ENCODE measurements at regions not wholly inside any gene's neighbourhood (a gene's known extent, or its start where the extent isn't known, plus 50 kb on each side); places are given as distances from the start of the nearest gene placed in this dataset.

DNA sequence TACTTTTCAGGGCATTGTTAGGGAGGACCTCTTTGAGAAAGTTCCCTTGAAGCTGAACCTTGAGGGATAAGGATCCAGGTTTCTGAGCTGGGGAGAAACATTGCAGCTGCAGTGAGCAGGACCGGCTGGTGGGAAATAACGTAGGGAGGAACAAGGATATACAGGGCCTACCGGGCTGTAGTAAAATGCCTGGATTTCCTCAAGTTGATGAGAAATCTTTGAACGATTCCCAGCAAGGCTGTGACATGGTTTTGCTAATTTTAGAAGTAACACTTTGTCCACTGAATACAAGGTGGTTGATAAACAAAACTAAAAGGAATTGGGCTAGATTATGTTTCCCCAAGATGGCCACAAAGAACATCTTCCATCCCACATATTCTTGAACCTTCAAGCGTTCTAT, 137.0 kb upstream of the AGBL1 start:
- no peak for DNase-seq
- TF ChIP-seq POLR2A (IDR thresholded peaks at IDR 0.05; ENCODE audit: low read length): no peak
- no peak for TF ChIP-seq GATA1 (IDR thresholded peaks at IDR 0.05; ENCODE audit: low read depth, low read length)

DNA sequence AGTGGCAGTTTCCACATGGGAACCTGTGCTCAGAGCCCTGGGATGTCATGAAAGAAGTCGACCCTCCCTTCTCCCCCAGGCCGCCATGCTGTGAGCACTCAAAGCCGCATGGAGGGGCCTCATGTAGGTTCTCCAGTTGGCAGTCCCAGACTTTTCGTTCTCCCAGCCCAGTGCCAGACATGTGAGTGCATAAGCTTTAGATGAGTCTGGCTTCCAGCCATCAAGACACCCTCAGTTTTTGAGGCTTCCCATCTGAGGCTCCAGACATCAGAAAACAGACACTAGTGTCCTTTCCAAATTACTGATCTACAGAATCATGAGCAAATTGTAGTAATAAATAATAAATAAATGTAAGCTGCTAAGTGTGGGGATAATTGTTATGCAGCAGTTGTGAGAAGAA, 136.5 kb upstream of the AGBL1 start:
- TF ChIP-seq GATA1 (IDR thresholded peaks at IDR 0.05; ENCODE audit: low read depth, low read length): no peak
- TF ChIP-seq POLR2A (IDR thresholded peaks at IDR 0.05; ENCODE audit: low read length): no peak

DNA sequence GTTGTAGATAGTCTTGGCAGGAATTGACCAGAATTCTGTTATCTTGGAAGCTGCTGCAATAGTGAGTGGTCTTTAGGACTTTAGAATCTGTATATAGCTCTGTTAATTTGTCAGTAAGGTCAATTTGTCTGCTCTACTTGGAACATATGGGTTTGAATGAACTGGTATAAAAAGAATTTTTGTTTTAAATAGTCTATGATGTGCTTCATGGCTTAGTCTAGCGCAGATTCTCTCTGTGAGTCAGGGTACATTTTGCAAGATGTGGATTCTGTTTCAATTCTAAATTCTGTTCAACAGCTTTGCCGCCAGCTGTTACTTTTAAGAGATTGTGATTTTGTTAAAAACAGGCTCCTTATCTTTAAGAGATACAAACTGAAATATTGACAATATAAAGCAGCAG, 135.9 kb upstream of the AGBL1 start:
- TF ChIP-seq POLR2A (IDR thresholded peaks at IDR 0.05; ENCODE audit: low read length): no peak
- no peak for TF ChIP-seq GATA1 (IDR thresholded peaks at IDR 0.05; ENCODE audit: low read depth, low read length)

More for the DNA sequence above, 136.5 kb upstream of the AGBL1 start:
- no peak for DNase-seq

DNA sequence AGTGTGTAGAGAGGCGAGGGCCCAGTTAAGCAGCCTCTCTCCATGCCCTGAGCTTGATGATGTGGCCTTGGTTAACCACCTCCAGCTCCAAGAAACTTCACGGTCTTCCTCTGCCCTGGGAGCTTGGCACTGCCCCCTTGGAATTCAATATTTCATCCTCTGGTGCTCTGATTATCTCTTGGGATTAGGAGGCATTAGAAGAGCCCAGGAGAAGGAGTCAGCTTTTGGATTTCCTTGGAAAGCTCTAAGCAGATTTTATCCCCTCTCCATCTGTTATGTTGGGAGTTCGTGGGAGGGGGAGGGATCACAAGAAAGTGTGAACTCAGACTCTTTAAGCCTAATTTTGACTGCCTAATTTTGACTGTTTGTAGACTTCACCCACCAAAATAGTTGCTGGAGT, 132.7 kb upstream of the AGBL1 start:
- TF ChIP-seq POLR2A (IDR thresholded peaks at IDR 0.05; ENCODE audit: low read length) (no peak), GATA1 (IDR thresholded peaks at IDR 0.05; ENCODE audit: low read depth, low read length) (no peak)
- DNase-seq: no peak

More for the DNA sequence above, 135.9 kb upstream of the AGBL1 start:
- DNase-seq: no peak

DNA sequence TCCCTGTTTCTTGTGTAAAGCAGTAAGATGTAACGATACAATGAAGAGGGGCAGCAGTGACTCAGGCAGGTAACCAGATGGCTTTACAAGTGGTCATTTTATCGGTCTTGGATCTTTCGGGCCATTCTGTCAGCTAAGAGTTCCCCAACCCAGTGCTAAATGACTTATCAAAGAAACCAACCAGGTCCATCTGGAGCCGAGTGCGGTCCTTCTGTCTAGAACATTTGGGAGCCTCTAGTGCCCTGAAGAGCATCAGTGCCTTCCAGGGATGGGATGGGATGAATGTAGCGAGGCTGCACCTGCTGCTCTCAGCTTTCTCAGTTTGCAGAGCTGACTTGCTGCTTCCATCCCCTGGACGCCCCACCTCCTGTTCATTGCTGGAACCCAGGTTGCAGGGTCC, 131.7 kb upstream of the AGBL1 start:
- TF ChIP-seq GATA1 (IDR thresholded peaks at IDR 0.05; ENCODE audit: low read depth, low read length) (no peak), POLR2A (IDR thresholded peaks at IDR 0.05; ENCODE audit: low read length) (no peak)

GRCh38 chr15:85950101-85950500, 129.6 kb upstream of the AGBL1 start:
- no peak for DNase-seq
- TF ChIP-seq POLR2A (IDR thresholded peaks at IDR 0.05; ENCODE audit: low read length) (no peak), GATA1 (IDR thresholded peaks at IDR 0.05; ENCODE audit: low read depth, low read length) (no peak)

More for the DNA sequence above, 131.7 kb upstream of the AGBL1 start:
- no peak for DNase-seq

DNA sequence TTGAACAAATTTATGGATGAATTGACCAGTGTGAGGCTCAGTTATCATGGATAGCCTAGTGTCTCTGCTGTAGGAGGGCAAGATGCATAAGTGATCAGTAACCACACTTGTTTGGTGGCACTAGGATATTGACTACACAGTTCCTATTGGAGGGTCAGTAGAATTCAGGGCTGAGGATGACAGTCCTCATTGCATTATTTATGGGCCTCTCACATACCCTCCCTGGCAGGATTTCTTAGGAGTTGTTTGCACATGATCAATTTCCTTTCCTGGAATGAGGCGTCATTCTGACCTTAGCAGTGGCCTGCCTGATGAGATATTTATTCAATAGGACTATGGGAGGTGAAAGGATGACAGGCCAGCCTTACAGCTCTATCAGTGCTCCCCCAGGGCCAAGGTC, 125.1 kb upstream of the AGBL1 start:
- TF ChIP-seq GATA1 (IDR thresholded peaks at IDR 0.05; ENCODE audit: low read depth, low read length) (no peak), POLR2A (IDR thresholded peaks at IDR 0.05; ENCODE audit: low read length) (no peak)
- no peak for DNase-seq

DNA sequence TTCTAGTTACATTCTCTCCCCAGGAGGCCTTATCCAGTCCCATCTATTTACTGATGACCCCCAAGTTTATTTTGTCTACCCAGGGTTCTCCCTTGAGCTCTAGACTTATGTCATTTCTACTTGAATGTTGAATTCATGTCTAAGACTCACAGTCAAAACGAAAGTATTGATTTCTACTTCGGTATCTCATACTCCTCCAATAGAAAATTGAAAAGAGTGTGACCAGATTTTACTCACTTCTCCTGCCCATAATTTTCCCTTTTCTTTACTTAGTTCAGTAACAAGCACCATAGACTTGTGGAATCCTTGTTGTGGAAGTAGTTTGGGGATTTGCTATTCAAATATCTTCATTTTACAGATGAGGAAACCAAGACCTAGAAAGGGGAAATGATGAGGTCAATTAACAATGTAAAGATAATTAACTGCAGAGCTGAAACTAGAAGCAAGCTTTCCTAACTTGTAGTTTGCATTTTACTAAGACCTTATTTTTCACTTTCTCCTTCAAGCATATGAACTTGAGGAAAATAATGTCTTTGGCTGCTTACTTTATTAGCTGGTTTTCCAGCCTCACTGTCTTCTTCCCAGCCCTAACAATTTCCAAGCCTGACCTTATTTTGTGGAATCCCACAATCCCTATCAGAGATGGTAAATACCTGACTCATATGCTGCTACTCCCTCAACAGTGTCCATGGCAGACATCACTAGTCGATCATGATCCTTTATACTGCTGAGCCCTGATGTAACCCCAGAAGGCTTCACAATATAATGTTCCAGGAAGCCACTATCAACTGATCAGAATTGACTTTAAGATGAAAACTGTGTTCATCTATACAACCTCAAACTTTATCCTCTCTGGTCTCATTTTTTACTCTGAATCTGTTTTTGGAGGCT, 123.9 kb upstream of the AGBL1 start:
- no peak for TF ChIP-seq GATA1 (IDR thresholded peaks at IDR 0.05; ENCODE audit: low read depth, low read length)
- TF ChIP-seq POLR2A (IDR thresholded peaks at IDR 0.05; ENCODE audit: low read length): no peak
- no peak for DNase-seq

DNA sequence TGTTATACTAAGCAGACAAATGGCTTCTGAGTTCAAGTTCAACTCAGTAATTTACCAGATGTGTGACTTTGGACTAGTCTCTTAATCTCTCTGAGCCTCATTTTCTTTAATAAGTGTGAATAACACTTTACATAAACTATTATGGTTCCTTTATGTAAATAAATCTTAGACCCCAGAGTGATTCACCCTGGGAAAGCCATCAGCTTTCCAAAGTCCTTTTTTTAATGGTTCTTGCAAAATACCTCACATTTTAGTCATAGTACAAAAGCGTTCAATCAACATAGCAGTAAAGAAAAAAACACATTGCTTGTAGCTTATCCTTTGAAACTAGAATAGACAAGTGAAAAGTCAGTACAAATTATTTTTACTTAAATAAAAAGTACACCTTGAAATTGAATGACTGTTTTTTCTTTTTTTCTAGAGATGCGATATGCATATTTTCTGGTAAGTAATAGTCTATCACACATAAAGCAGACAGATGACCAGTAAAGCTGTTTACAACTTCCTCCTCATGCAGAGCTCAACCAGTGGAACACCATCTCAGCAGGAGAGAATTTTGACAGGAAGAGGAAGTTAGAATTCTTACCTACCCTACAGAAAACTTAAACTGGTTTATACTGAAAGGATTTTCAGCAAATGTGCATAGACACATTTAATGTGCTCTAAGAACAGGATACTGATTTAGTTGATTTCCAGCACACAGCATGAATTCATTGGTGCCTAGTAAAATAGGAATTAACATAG, 123.0 kb upstream of the AGBL1 start:
- TF ChIP-seq GATA1 (IDR thresholded peaks at IDR 0.05; ENCODE audit: low read depth, low read length) (no peak), POLR2A (IDR thresholded peaks at IDR 0.05; ENCODE audit: low read length) (no peak)
- DNase-seq: no peak

DNA sequence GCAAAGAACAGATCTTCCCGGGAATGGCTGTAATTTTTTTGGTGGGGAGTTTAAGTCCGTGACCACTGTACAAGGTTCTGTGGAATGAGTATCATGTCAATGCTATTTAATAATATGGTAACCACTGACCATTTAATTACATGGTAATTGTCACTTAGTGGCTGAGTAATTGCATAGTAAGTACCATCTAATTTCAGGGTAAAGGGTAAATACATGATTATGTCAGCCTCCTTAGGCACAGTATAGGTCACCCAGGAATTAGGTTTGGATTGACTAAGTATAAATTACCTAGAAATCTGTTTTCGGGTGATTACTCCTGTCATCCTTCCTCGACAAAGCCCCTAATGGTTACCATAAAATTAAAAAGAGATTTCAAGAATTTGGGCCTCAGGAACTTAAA, 120.1 kb upstream of the AGBL1 start:
- no peak for TF ChIP-seq POLR2A (IDR thresholded peaks at IDR 0.05; ENCODE audit: low read length)
- no peak for TF ChIP-seq GATA1 (IDR thresholded peaks at IDR 0.05; ENCODE audit: low read depth, low read length)
- DNase-seq: no peak

DNA sequence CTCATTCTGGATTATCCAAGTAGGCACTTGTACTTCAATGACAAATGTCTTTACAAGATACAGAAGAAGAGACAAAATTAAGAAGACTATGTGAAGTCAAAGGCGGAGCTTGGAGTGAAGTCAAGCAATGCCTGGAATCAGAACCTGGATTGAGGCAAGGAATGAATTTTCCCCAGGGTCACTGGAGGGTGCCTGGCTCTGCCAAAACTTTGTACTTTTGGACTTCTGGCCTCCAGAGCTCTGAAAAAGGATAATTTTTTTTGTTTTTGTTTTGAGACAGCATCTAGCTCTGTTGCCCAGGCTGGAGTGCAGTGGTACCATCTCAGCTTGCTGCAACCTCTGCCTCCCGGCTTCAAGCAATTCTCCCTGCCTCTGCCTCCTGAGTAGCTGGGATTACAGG, 119.3 kb upstream of the AGBL1 start:
- TF ChIP-seq POLR2A (IDR thresholded peaks at IDR 0.05; ENCODE audit: low read length) (no peak), GATA1 (IDR thresholded peaks at IDR 0.05; ENCODE audit: low read depth, low read length) (no peak)
- DNase-seq: no peak

DNA sequence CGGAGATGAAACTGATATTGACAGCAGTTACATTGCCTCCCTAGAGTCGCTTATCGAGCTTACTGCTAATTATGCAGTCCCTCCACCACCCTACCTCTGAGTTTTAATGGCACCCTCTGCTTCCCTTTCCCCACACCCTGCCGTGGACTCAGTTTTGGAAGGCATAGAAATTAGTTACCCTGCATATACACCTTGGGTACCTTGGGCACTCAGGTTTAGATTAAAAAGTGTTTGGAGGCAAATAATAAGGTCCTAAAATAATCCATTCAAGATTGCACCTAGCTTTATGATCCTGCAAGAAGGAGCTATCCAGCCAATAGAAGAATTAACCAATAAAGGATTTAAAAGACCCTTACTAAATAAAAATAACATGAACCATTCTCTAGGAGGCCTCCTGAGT, 117.8 kb upstream of the AGBL1 start:
- TF ChIP-seq POLR2A (IDR thresholded peaks at IDR 0.05; ENCODE audit: low read length) (no peak), GATA1 (IDR thresholded peaks at IDR 0.05; ENCODE audit: low read depth, low read length) (no peak)

GRCh38 chr15:85963262-85963760, 116.4 kb upstream of the AGBL1 start:
- DNase-seq: no peak
- no peak for TF ChIP-seq GATA1 (IDR thresholded peaks at IDR 0.05; ENCODE audit: low read depth, low read length)
- TF ChIP-seq POLR2A (IDR thresholded peaks at IDR 0.05; ENCODE audit: low read length): no peak

More for the DNA sequence above, 117.8 kb upstream of the AGBL1 start:
- no peak for DNase-seq

DNA sequence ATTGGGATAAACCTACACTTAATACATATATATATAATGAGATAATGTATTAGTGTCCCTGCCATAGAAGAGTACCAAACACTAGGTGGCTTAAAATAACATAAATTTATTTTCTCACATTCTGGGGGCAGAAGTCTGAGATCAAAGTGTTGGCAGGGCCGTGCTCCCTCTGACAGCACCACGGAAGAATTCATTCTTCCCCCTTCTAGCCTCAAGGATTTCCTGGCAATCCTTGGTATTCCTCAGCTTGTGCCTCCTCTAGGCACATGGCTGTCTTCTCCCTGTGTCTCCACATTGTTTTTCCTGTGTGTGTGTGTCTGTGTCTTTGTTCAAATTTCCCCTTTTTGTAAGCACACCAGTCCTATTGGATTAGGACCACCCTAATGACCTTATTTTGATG, 115.2 kb upstream of the AGBL1 start:
- TF ChIP-seq POLR2A (IDR thresholded peaks at IDR 0.05; ENCODE audit: low read length): no peak
- no peak for TF ChIP-seq GATA1 (IDR thresholded peaks at IDR 0.05; ENCODE audit: low read depth, low read length)
- no peak for DNase-seq

Data from erythroblast (primary cell).